HG02943 (cell line): ENCODE measurements at regions not wholly inside any gene's neighbourhood (a gene's known extent, or its start where the extent isn't known, plus 50 kb on each side); places are given as distances from the start of the nearest gene placed in this dataset.

Experiments
- ATAC-seq: cut with Tn5 transposase; IDR thresholded peaks from one replicate; pipeline ENCODE4 v1.9.1; 2021; ENCODE audit warnings: mild to moderate bottlenecking, low read depth, moderate library complexity; ENCODE audit not compliant: unreplicated experiment

GRCh38 chr2:65499216-65499615 lies 66.8 kb upstream of the SPRED2 start:
- ATAC-seq = no peak

DNA sequence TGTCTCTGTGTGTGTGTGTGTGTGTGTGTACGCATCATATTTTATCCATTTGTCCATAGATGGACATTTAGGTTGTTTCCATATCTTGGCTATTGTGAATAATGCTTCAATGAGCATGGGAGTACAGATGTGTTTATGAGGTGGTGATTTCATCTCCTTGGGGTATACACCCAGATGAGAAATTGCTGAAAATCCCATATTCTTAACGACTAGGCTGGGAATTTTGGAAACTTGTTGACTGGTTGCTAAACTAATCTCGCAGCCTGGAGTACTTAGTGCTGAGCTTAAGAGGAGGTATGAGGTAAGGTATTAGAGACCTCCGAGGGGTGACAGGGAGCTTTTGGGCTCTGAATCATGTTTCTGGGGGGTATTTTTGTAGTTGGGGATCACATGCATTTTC lies 66.0 kb upstream of the SPRED2 start:
- ATAC-seq = no peak

GRCh38 chr2:65495251-65495877 lies 63.0 kb upstream of the SPRED2 start:
- no peak for ATAC-seq

- ATAC-seq = no peak
Measured at GRCh38 chr2:65494078-65494477, 61.7 kb upstream of the SPRED2 start.

DNA sequence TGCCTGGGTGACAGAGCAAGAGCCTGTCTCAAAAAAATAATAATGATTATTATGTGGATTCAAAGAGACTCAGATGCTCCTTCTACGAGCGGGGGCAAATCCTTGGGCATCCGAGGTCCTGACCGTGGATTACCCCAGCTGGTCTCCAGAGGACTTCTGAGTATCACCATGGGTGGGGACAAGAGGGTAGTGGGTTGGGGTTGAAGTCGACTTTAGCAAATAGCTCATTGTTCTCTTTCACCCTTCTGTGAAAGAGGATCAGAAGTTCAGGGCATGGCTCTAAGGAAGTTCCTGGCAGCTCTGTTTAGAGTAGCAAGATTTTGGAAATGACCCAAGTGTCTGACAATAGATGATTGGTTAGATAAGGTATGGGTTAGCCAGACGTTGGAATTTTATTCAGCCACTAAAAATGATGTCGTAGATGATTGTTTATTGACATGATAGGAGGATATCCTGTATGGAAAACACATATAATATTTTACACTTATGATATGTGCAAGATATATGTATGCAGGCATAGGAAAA lies 59.0 kb upstream of the SPRED2 start:
- ATAC-seq = no peak

DNA sequence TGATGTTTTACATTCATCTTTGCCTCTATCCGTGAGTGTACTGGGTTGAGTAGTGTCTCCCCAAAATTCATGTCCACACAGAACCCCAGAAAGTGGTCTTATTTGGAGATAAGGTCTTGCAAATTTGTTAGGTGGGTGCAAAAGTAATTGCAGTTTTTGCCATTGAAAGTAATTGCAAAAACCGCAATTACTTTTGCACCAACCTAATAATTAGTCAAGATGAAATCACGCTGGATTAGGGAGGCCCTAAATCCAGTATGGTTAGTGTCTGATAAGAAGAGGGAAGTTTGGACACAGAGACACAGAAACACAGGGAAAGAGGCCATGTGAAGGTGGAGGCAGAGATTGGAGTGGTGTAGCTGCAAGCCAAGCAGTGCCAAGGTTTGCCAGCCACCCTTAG lies 57.8 kb upstream of the SPRED2 start:
- ATAC-seq = no peak

DNA sequence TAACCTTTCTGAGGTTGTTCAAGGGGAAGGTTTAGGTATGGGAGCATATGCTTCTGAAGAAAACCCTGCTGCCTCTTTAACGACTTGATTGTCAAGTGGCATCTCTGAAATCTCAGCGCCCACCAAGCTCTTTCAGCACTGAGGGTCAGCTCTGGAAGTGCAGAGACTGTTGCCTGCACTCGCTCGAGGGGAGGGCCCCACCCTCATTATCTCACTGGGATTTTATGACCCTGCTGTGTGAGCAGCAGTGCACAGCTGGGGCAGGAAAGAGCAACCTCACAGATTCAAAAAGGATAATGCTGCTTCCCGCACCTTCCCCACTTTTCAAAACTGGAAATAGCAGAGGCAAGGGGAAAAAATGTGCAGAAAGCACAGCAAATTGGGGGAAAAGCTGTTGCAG lies 56.9 kb upstream of the SPRED2 start:
- no peak for ATAC-seq

DNA sequence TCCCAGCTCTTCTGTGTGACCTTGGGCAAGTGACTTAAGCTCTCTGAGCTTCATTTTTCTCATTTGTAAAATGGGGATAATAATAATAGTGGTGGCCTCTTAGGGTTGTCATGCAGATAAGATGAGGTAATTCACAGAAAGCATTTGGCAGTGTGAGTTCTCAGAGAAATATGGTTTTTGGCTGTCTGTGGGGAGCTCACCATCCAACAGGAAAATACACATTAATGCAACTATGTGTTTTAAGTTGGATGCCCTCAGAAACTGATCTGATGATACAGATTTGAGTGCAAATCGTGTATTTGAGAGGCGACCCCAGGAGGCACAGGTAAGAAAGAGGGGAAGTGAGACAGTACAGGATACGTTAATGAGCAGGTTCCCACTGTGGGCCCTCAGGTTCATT lies 56.1 kb upstream of the SPRED2 start:
- no peak for ATAC-seq

GRCh38 chr2:65487404-65487803 lies 55.0 kb upstream of the SPRED2 start:
- ATAC-seq = no peak

DNA sequence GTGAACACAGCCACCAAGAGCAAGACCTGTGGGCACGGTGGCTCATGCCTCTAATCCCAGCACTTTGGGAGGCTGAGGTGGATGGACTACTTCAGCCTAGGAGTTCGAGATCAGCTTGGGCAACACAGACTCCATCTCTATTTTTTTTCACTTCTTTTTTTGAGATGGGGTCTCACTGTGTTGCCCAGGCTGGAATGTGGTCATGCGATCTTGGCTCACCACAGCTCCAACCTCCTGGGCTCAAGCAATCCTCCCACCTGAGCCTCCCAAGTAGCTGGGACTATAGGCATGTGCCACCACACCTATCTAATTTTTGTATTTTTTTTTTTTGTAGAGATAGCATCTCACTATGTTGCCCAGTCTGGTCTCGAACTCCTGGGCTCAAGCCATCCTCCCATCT lies 54.4 kb upstream of the SPRED2 start:
- ATAC-seq = no peak

GRCh38 chr2:65486282-65486681 lies 53.9 kb upstream of the SPRED2 start:
- no peak for ATAC-seq

DNA sequence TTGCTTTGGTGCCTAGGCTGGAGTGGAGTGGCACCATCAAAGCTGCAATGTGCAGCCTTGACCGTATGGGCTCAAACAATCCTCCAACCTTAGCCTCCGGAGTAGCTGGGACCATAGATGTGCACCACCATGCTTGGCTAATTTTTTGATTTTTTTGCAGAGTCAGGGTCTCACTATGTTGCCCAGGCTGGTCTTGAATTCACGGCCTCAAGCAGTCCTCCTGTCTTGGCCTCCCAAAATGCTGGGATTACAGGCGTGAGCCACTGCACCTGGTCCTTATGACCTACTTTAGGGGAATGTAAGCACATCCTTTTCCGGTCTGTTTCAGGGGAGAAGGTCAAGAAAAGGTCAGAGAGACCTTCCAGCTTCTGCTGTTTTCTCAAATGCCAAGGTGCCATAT lies 53.4 kb upstream of the SPRED2 start:
- no peak for ATAC-seq

GRCh38 chr2:65483763-65484162 lies 51.4 kb upstream of the SPRED2 start:
- ATAC-seq = no peak

GRCh38 chr2:65482971-65483370 lies 50.6 kb upstream of the SPRED2 start:
- ATAC-seq = no peak
